NCI-H524 (cell line): ENCODE measurements at regions not wholly inside any gene's neighbourhood (a gene's known extent, or its start where the extent isn't known, plus 50 kb on each side); places are given as distances from the start of the nearest gene placed in this dataset.

Experiments used
- DNase-seq, 2 experiments: peaks; one replicate each; lab custom pipeline; 2025; lab: John Stamatoyannopoulos, UW

GRCh38 chr13:106883976-106884375, 316.0 kb upstream of the ARGLU1 start:
- no peak for DNase-seq

GRCh38 chr13:106882246-106882645, 314.3 kb upstream of the ARGLU1 start:
- DNase-seq, result no peak

GRCh38 chr13:106879806-106880205, 311.9 kb upstream of the ARGLU1 start:
- no peak for DNase-seq

- DNase-seq, result no peak
Measured at GRCh38 chr13:106874323-106874722, 306.4 kb upstream of the ARGLU1 start.

GRCh38 chr13:106873810-106874209, 305.9 kb upstream of the ARGLU1 start:
- DNase-seq, result no peak

GRCh38 chr13:106867249-106867648, 299.3 kb upstream of the ARGLU1 start:
- DNase-seq, result no peak

- no peak for DNase-seq
Measured at GRCh38 chr13:106865716-106866440, 297.9 kb upstream of the ARGLU1 start.

GRCh38 chr13:106859533-106859904, 291.6 kb upstream of the ARGLU1 start:
- no peak for DNase-seq

GRCh38 chr13:106858903-106859532, 291.1 kb upstream of the ARGLU1 start:
- no peak for DNase-seq

- no peak for DNase-seq
Measured at GRCh38 chr13:106852436-106852835, 284.5 kb upstream of the ARGLU1 start.

GRCh38 chr13:106850973-106851650, 283.2 kb upstream of the ARGLU1 start:
- DNase-seq, result no peak

- no peak for DNase-seq
Measured at GRCh38 chr13:106846571-106847448, 278.9 kb upstream of the ARGLU1 start.

GRCh38 chr13:106836186-106836802, 268.4 kb upstream of the ARGLU1 start:
- DNase-seq, result no peak

- no peak for DNase-seq
Measured at GRCh38 chr13:106835477-106835876, 267.5 kb upstream of the ARGLU1 start.

GRCh38 chr13:106821979-106822378, 254.0 kb upstream of the ARGLU1 start:
- DNase-seq, result no peak

GRCh38 chr13:106819413-106820180, 251.7 kb upstream of the ARGLU1 start:
- DNase-seq, result no peak

- no peak for DNase-seq
Measured at GRCh38 chr13:106818971-106819370, 251.0 kb upstream of the ARGLU1 start.

- no peak for DNase-seq
Measured at GRCh38 chr13:106815545-106815944, 247.6 kb upstream of the ARGLU1 start.

GRCh38 chr13:106814463-106814862, 246.5 kb upstream of the ARGLU1 start:
- DNase-seq, result no peak

GRCh38 chr13:106810069-106810468, 242.1 kb upstream of the ARGLU1 start:
- no peak for DNase-seq

GRCh38 chr13:106804991-106805390, 237.1 kb upstream of the ARGLU1 start:
- no peak for DNase-seq
